IPS DF 4.7 (cell line): ENCODE measurements at regions not wholly inside any gene's neighbourhood (a gene's known extent, or its start where the extent isn't known, plus 50 kb on each side); places are given as distances from the start of the nearest gene placed in this dataset.

ENCODE experiments used
- DNase-seq: peaks from one replicate; pipeline ENCODE4 v3.0.0-alpha.2; 2013; ENCODE audit warnings: low spot score; ENCODE audit errors: extremely low read depth

GRCh38 chr15:93454788-93455187 is 365.8 kb upstream of the RGMA start:
- DNase-seq: no peak

GRCh38 chr15:93452537-93453211 is 363.7 kb upstream of the RGMA start:
- no peak for DNase-seq

- no peak for DNase-seq
These were observed 362.8 kb upstream of the RGMA start for GRCh38 chr15:93451822-93452221.

- no peak for DNase-seq
These were observed 362.3 kb upstream of the RGMA start for GRCh38 chr15:93451265-93451664.

- no peak for DNase-seq
These were observed 360.8 kb upstream of the RGMA start for GRCh38 chr15:93449798-93450197.

GRCh38 chr15:93438310-93438709 is 349.3 kb upstream of the RGMA start:
- DNase-seq: no peak

GRCh38 chr15:93432474-93432873 is 343.5 kb upstream of the RGMA start:
- DNase-seq: no peak

- no peak for DNase-seq
These were observed 339.9 kb upstream of the RGMA start for GRCh38 chr15:93428807-93429351.

GRCh38 chr15:93428150-93428549 is 339.1 kb upstream of the RGMA start:
- no peak for DNase-seq

GRCh38 chr15:93424131-93424530 is 335.1 kb upstream of the RGMA start:
- DNase-seq: no peak

GRCh38 chr15:93422476-93422875 is 333.5 kb upstream of the RGMA start:
- DNase-seq: no peak

- DNase-seq: no peak
These were observed 331.5 kb upstream of the RGMA start for GRCh38 chr15:93420477-93420876.

GRCh38 chr15:93420050-93420452 is 331.0 kb upstream of the RGMA start:
- DNase-seq: no peak

- DNase-seq: no peak
These were observed 329.6 kb upstream of the RGMA start for GRCh38 chr15:93418566-93418965.

GRCh38 chr15:93417631-93418030 is 328.6 kb upstream of the RGMA start:
- no peak for DNase-seq

GRCh38 chr15:93417156-93417555 is 328.1 kb upstream of the RGMA start:
- no peak for DNase-seq

GRCh38 chr15:93415576-93415975 is 326.6 kb upstream of the RGMA start:
- DNase-seq: no peak

GRCh38 chr15:93414576-93415231 is 325.7 kb upstream of the RGMA start:
- DNase-seq: no peak

- DNase-seq: no peak
These were observed 324.7 kb upstream of the RGMA start for GRCh38 chr15:93413745-93414144.

- DNase-seq: no peak
These were observed 310.1 kb upstream of the RGMA start for GRCh38 chr15:93399121-93399520.

- no peak for DNase-seq
These were observed 300.2 kb upstream of the RGMA start for GRCh38 chr15:93389211-93389610.

- no peak for DNase-seq
These were observed 295.9 kb upstream of the RGMA start for GRCh38 chr15:93384886-93385285.
